Stimulated activated CD4-positive, alpha-beta T cell treated with anti-CD3 and anti-CD28 coated beads, Interleukin-2, amount 100 ng/mL, for 4 hours (primary cell): ENCODE measurements at regions not wholly inside any gene's neighbourhood (a gene's known extent, or its start where the extent isn't known, plus 50 kb on each side); places are given as distances from the start of the nearest gene placed in this dataset.
"Not testable (repeated sequence)": the region's sequence is repeated elsewhere in the genome, so short reads cannot be mapped to it uniquely, and the experiment has no call there.

Experiments used
- DNase-seq: peaks from one replicate; pipeline ENCODE4 v3.0.0-alpha.2; 2020; ENCODE audit warnings: low read depth

DNA sequence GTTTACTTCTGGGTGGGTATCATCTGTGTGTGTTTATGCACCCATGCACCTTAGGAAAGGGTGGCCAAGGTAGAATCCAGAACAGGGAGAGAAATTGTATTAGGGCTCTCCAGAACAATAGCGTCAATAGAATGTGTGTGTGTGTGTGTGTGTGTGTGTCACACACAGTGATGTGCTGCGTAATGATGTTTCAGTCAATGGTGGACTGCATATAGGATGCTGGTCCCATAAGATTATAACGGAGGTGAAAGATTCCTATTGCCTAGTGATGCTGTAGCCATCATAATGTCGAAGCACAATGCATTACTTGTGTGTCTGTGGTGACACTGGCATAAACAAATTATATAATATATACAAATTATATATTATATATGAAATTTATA lies 69.3 kb upstream of the PRR23C start:
- DNase-seq: no peak

DNA sequence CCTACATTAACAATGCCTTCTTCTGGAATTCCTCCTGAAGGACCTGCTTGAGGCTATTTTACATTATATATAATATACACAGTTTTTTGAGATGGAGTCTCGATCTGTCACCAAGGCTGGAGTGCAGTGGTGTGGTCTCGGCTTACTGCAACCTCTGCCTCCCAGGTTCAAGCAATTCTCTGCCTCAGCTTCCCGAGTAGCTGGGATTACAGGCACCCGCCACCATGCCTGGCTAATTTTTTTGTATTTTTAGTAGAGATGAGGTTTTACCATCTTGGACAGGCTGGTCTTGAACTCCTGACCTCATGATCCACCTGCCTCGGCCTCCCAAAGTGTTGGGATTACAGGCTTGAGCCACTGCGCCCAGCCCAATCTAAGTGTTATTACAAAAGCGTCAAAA lies 71.9 kb upstream of the PRR23C start:
- DNase-seq: not testable (repeated sequence)

DNA sequence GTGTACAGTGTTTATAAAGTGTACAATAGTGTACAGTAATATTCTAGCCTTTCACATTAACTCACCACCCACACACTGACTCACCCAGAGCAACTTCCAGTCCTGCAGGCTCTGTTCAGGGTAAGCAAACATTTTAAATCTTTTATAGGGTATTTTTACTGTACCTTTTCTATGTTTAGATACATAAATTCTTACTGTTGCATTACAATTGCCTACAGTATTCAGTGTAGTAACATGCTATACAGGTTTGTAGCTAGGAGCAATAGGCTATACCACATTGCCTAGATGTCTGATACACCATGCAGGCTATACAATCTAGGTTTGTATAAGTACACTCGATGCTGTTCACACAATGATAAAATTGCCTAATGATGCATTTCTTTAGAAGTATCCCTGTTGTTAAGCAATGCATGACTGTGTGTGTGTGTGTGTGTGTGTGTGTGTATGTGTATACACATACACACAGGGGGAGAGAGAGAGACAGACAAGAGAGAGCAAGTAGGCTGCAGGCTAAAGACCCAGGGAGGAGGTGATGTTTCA lies 72.5 kb upstream of the PRR23C start:
- no peak for DNase-seq

DNA sequence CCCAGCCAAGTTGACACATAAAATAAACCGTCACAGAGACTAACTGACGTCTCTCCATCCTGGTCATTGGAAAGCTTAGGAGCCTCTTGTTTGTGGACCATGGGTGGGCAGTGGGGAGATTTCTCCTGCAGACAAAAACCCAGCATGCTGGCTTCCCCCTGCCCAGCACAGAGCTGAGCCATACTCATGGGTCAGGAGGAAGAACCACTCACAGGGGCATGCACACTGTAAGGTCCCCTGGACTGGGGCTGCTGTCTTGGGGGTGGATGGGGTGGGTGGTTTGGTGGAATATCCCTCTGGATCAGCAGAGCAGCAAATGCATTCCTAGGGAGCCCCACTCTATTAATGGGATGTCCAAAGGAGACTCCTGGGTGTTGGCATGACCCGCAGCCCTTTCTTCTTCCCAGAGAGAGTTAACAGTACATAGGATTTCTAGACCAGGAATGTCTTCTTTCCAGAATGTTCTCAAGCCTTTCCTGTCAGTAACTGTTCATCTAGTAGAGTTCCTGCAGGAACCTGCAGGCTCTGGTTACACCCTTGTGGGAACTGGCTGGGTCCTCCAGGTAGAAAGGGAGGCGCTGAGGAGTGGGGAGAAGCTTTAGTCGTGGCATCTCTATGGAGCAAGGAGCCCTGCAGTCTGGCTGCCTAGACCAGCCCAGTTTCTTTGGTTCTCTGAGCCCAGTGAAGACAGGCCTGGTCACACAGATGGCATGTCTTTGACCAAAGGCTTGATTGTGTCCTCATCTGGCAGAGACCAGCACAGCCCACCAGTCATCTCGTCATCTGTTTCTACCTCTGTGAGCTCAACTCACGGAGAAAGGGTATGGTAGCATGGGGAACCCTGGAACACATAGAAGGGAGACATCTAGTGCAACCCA lies 73.4 kb upstream of the PRR23C start:
- no peak for DNase-seq

DNA sequence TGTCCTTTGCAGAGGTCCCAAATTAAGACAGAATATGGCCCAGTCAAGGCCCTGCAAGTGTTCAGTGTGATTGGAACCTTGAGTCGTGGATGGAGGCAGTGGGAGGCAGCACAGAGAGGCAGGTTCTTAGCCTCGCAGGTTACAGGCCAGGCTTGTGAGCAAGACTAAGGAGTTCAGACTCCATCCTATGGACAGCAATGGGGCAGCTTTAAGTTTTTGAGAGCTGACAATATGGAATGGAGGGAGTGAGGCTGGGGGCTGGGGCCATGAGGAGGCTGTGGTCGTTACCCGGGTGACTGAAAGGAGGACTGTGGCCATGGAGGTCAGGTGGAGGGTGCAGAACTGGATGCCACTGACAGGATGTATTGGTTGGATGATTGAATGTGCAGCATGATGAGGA lies 74.1 kb upstream of the PRR23C start:
- no peak for DNase-seq

DNA sequence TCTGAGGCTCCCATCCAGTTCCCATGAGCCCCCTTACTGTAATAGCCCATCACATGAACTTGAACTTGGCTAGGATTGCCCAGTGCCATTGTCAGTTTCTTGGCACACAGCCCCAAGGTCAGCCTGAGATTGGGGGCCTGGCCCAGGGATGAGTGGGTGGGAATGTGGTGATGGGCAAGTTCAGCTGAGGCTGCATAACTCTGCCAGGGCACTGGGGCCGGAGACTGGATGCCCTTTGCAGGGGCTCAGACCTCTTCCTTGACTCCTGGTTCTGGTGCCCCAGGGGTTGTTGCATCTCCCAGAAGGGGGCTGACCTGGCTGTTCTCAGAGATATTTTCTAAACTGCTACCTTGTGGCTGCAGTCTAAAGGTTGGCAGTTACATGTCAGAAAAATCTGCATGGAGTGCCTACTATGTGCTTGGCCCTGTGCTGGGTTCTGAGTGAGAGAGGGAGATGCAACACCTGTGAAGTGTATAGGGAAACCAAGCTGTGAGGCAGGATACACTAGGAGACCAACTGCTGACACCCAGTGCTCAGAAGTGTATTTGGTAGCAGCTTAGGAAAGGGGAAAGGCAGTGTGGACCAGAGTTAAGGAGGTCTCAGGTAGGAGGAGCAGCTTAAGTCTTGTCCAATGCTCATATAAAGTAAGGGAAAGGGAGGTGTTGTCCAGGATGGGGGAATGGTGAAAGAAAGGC lies 74.8 kb upstream of the PRR23C start:
- no peak for DNase-seq

DNA sequence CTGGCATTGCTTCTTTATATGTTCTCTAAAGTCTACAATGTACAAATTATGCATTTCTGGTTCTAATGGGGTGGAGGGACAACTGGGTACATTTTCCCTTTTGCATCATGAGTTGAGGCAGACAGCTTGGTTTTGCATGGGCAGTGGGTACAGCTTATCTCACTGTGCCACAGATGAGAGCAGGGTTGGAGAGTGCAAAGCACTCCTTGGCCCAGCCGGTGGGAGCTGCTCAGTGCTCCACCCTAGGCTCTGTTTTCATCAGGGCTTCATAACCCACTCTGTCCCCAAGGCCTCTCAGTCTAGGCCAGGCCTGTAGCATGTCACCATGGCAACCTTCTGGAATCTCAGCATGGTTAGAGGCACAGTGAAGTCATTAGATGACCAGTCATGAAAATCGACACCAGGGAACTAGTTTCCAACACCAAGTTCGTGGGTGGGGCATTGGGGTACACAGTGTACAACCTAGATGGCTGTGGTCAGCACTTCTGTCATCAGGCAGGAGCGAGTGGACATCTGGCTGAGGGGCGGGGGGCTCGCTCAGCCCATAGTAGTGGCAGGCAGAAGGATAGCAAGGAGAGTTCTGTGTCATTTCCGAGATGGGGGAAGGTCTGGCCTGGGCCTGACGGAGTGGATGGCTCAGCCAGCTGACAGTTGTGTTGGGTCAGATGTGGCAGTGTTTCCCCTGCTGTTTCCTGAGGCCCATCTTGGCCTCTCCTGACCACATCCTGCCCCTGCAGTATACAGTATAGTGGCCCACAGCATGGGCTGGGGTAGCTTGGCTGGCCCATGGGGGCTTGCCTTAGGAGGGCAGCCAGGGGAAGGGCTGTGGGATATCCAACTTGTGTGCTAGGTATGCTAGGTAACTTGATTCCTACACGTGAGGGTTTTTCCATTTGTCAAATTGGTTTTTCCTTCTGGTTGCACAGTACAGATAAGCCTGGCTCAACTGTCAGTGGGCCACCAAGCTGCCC lies 75.7 kb upstream of the PRR23C start:
- no peak for DNase-seq

DNA sequence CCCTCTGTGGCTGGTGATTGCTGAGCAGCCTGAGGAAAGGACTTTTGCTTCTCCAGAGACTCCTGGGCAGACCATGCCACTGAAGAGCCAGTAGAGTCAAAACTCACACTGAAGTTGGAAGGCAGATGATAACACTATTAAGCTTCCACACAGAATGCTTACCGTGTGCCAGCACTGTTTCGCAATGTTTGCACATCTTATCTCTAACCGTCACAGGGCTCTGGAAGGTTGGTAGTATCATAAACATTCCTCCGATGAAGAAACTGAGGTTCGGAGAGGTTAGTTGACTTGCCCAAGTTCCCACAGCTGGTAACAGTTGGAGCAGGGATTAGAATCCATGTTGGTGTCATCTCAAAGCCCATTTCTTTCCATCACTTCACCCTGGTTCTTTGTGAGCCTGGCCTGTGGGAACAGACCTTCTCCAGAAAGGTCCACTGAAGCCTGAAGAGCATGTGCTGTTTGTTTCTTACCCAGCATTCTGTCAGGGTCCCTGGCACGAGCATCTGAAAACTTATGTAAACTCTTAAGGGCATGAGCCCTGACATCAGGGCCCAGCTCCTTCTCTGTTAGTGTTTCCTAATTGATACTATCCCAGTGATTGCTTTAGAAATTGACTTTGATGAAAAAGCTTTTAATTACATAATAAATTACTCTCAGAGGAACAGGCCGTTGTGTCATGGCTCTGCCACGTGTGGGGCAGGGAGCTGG lies 77.0 kb upstream of the PRR23C start:
- DNase-seq: no peak

DNA sequence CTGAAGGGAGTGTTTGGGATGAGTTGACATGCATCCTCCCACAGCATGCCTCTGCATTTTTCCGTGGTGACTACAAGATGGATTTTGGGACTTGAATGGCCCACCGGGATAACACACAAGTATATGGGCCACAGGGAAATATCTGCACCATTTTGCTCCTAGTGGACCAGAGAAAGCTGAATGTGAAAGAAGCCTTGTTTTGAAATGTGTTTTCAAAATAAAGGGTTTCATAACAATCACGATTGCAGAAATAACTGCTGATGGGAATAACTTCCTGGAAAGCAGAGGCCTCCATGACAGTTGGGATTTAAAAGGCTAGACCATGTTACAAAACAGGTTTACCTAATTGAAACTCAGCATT lies 77.5 kb upstream of the PRR23C start:
- no peak for DNase-seq

DNA sequence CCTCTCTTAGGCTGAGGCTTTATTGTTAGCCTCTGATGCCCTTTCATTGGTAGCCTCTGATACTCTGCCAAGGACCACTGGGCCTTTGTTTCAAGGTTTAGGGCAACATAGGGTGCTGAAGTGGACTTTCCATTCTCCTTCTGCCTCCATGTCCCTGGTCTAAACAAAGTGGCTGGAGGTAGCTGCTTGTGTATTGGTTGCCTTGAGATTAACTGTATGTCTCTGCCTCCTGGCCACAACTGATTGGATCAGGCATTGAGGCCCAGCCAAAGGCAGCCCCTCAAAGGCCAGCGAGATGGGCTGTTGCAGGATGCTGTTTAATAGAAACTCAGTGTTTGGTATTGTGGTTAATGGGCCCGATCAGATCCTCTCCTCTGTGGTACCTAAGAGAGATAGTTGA lies 77.9 kb upstream of the PRR23C start:
- DNase-seq: no peak

DNA sequence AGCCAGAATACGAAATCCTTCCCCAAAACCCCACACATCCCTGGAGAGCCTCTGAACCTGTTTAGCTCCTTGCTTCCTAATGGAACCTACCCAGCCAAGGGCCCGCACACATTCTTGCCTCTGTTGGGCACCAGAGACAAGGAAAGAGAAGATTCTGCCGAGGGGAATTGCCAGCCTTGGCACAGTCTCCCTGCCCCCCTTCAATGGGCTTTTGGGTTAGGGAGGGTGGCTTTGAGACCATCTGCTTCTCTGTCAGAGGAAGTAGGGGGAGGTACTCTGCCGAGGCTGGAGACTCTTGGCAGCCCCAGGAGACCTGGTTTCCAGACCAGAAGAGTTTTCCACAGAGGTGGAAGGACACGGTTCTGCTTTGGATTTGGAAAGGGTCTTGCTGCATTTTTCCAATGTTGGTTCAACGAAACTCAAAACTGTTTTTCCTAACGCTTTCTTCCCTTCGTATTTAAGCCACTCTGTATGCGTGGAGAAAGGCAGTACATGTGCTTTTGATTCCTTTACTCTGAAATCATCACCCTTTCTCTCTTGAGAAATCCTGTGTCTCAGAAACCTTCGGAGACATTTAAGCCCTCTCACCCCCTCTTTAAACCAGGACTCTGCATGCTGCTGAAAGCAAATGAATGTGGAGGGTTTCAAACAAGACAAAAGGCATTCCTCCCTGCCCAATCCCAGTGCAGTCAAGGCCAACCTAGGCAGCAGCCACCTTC lies 78.8 kb upstream of the PRR23C start:
- no peak for DNase-seq

DNA sequence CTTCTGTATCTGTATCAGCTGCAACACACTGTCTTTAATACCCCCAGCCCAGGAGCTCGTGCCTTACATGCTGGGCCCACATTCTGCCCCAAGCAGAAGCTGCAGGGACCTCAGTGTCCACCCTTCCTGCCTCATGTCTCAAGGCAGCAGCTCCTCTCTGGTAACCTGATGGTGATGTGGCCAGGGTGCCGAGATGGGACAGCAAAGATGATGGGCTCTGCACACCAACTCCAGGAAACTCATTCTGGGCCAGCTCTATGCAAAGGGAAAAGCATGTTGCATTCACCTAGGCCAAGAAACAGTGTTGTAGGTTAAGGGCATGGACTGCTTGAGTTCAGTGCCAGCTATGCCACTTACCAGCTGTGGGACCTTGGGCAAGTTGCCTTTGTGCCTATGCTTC lies 79.5 kb upstream of the PRR23C start:
- no peak for DNase-seq

DNA sequence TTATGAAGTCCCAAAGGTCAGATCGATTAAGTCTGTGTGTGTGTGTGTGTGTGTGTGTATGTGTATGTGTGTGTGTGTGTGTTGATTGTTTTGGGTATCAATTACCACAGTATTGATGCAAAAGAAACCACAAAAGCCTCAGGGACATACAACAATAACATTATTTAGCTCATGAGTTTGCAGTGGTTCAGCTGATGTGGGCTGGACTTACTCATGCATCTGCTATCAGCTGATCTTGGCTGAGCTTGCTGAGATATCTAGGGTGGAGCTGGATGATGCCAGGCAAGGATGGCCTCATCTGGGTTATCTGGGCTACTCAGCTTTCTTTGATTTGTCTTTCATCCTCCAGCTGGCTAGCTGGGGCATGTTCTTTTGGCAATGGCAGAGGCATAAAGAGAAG lies 82.4 kb upstream of the PRR23C start:
- DNase-seq: no peak

DNA sequence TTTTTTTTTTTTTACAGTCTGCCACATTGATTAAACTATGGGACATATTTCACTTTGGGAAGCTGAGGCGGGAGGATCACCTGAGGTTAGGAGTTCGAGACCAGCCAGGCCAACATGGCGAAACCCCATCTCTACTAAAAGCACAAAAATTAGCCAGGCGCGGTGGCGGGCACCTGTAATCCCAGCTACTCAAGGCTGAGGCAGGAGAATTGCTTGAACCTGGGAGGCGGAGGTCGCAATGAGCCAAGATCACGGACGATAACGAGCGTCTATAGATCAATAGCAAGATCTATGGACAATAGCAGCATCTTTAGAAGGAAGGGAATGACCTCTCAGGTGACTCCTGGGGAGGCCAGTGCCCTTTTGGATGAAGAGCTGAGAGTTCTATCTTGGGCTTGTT lies 82.9 kb upstream of the PRR23C start:
- not testable (repeated sequence) for DNase-seq

DNA sequence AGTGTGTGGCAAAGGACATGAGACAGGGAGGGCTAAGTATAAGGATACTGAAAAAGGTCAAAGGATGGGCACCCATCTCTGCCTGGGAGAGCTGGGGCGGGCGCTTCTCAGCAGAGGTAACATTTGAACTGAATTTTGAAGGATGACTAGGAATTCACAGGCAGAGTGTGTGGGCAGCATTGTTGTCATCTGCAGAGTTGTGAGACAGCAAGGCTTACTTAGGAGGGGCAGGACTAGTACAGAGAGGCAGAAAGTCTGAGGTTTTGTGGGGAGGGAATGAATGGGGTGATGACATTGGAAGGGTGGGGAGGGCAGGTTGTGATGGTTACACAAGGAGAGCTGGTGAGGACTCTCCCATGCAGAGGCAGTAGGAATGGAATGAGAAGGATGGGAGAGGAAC lies 84.1 kb upstream of the PRR23C start:
- DNase-seq: no peak

DNA sequence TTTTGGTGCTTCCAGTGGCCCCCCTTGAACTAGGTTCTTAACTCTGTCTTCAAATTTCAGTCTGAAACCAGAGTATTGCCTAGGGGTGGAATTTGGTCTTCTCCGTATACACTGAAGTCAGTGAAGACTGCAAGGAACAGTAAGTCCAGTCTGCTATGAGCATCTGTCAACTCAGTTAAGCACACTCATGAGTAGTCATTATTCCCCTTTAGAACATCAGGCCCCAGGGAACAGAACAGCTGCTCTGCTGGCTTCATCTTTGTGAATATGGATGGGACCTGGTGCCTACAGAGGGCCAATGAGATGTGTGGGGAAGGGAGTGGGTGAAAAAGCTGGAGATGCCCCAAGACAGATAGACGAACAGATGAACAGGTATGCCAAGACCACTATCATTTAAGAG lies 85.2 kb upstream of the PRR23C start:
- DNase-seq: no peak

DNA sequence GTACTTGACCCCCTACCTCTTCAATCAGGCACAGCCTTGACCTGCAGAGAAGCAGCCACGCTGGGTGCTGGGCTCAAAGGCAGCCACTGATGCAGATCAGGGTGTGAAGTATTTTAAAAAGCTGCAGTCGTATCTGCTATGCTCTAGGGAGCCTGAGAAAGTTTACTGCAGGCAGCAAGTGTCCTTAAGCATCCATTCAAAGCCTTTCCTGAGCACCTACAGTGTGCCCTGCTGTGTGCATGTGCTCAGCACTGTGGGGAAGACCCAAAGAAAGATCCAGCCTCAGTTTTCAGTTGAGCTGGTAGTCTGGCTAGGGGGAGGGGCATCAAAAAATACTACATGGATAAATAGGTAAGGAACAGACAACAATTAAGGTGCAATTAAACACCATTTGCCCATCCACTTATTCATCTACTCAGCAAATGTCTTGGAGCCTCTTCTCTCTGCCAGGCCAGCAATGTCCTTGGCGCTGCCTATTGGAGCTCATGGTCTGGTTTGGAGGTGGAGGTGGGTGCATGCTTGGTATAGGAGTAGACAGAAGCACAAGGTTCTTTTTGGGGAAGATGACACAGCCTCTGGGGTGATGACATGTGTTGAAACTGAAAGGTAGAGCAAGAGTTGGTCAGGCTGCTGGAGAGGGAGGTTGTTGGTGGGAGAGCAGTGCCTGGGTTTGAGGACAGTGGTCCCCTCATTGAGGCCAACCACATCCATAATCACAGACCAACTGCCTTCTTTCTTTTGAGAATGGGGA lies 85.9 kb upstream of the PRR23C start:
- DNase-seq: no peak

DNA sequence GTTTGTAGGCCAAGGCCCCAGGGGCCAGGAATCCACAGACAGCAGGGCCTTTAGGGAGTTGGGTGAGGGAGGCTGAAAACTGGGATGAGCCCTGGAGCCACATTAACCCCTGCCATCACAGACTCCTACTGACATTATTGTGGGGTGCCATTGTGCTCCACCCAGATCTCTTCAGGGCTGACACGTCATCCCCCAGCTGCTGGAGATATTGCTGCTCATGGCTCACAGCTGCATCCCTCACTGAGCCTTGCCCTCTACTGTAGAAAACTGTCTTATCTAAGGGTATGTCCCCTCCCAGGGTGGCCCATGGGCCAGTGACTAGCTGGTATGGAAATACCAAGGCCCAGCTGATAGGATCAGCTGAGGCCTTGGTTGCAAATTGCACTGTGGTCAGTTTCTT lies 87.3 kb upstream of the PRR23C start:
- DNase-seq: no peak

DNA sequence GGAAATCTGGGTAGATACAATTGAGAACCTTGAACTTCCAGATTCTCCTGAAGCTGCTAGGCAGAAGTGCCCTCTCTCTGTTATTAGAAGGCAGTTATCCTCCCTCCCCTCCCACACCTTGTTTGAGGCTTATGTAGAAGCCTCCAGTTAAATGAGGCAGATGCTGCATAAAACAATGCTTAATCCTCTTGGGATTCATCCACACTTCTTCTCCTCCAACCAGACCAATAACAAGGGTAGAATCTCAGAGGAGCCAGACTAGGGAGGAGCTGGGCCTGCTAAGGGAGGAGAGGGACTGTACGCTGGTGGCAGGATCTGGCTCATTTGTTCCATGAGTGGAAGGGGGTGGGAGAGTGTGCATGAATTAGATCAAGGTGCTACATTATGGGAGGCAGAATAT lies 88.3 kb upstream of the PRR23C start:
- no peak for DNase-seq

DNA sequence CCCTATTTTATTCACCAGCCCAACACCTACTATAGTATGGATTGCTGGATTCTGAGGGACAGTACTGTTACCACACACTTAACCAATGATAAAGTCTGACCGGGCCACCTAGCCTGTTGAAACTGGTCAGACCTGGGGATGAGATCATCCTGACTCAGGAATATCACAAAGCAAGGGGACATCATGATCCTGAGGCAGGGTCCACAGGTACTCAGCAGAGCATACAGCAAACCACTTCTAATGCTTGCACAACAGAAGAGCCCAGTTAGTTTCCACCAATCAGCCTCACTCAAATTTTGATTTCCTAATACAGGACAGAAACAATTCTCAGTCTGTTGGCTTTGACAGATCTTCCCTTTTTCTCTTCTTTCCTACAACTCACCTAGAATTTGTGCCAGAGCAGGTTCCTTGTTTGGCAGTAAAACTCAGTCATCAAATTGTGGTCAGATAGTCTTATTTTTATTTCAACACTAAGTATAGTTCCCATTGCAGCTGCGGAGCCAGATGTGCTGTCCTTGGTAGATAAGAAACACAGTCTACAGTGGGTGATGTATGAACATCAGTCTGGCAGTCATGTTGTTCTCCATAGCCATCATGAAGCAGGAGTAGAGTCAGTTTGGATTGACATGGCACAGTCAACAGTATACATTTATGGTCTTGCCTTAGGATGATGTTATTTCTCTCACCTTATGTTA lies 90.1 kb upstream of the PRR23C start:
- no peak for DNase-seq
